Superior temporal gyrus (tissue), 1 donor: ENCODE measurements at regions not wholly inside any gene's neighbourhood (a gene's known extent, or its start where the extent isn't known, plus 50 kb on each side); places are given as distances from the start of the nearest gene placed in this dataset.
"Not testable (repeated sequence)": the region's sequence is repeated elsewhere in the genome, so short reads cannot be mapped to it uniquely, and the experiment has no call there.

Experiments
- DNase-seq: peaks from one replicate; pipeline ENCODE4 v3.0.0-alpha.2; 2016; ENCODE audit errors: extremely low spot score

DNA sequence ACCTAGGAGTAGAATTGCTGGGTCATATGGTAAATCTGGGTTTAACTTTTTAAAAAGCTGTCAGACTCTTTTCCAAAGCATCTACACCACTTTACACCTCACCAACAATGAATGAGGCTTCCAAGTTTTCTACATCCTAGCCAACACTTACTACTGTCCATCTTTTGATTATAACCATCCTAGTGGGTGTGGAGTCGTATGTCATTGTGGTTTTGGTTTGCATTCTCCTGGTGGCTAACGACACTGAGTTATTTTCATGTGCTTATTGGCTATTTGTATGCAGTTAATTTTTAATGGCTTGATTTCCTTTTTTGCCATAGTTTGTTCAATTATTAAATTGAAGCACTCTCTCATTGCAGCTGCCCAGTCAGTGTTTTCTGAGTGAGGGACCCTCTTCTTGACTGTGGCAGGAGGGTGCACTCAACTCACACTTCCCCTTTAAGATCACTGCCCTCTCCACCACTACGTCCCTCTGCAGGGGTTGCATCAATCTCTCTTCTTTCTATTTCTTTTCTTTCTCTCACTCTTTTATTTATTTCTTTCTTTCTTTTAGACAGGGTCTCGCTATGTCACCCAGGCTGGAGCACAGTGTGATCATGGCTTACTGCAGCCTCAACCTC lies 182.3 kb downstream of the C9orf152 start:
- DNase-seq: no peak

GRCh38 chr9:110027671-110028081 lies 180.3 kb downstream of the C9orf152 start:
- peak; percentile 55 for DNase-seq

DNA sequence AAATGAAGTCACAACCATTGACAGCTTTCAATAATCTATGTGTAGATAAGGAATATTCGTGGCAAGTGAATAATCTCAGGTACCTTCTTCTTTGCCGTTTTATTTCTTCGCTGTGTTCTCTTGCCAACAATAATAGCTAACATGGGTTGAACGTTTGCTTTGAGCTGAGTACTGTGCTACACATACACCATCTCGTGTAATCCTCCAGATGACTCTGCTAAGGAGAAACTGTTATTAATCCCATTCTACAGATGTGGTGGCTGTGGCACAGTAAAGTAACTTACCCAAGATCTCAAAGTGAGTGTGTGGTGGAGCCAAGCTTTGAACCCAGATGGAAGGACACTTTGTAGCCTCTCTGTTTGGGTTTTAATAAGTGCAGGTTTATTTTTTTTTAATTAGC lies 179.7 kb downstream of the C9orf152 start:
- no peak for DNase-seq

GRCh38 chr9:110028676-110029075 lies 179.3 kb downstream of the C9orf152 start:
- no peak for DNase-seq

GRCh38 chr9:110029429-110029955 lies 178.5 kb downstream of the C9orf152 start:
- peak; percentile 63 for DNase-seq

GRCh38 chr9:110029956-110030480 lies 177.9 kb downstream of the C9orf152 start:
- no peak for DNase-seq

GRCh38 chr9:110030632-110031031 lies 177.3 kb downstream of the C9orf152 start:
- no peak for DNase-seq

GRCh38 chr9:110031511-110032173 lies 176.3 kb downstream of the C9orf152 start:
- no peak for DNase-seq

DNA sequence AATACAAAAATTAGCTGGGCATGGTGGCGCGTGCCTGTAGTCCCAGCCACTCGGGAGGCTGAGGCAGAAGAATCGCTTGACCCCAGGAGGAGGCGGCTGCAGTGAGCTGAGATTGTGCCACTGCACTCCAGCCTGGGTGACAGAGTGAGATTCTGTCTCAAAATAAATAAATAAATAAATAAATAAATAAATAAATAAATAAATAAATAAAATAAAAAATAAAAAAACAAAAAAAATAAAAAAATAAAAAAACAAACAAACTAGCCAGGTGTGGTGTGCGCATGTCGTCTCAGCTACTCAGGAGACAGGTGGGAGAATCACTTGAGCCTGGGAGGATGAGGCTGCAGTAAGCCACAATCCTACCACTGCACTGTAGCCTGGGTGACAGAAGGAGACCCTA lies 175.4 kb downstream of the C9orf152 start:
- not testable (repeated sequence) for DNase-seq

DNA sequence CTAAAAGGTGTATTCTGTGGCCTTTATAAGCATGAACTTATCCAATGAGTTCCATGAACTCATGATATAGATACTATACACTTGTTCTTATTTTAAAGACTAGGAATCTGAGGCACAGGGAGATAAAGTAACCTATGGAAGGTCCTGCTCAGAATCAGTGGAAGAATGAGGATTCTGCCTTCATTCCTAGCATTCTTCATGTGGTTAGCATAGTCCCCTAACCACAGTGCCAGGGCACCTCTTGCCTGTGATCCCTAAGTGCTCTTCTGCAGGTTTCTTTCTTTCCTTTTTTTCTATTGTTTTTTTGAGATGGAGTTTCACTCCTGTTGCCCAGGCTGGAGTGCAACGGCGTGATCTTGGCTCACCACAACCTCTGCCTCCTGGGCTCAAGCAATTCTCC lies 174.1 kb downstream of the C9orf152 start:
- DNase-seq: no peak

DNA sequence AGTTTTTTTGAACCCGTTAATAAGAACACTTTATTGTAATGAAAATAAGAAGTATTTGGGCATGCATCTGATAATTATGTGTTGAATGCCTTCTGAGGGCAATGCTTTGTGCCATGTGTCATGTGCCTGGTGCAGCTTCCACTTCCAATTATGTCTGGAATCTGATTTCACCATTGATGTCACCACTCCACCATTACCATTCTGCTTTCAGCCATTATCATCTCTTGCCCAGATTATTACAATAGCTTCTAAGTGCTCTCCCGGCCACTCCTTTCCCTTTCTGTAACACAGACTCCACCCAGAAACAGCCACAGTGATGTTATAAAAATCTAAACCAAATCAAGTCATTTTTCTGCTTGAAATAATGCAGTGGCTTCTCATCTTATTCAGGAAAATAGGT lies 171.7 kb downstream of the C9orf152 start:
- DNase-seq: no peak

- DNase-seq: no peak
Observed at GRCh38 chr9:110040788-110041187, 167.2 kb downstream of the C9orf152 start.

DNA sequence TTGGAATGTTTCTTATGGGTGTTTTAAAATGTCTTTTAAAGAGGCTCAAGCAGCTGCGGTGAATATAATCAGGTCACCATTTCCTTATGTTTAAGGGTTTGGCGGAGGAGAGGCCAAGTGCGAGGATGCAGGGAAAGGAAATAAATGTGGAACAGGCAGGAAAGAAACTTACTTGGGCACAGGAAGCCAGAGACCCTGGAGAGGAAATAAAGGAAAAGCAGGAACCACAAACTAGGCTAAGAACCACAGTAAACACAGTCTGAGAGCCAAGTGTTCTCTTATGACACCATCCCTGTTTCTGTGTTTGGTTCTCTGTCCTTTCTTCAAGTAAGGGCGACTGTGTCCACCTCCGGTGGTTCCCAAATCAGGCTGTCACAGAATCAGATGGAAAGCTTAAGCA lies 166.5 kb downstream of the C9orf152 start:
- no peak for DNase-seq

GRCh38 chr9:110047232-110047954 lies 160.6 kb downstream of the C9orf152 start:
- no peak for DNase-seq

DNA sequence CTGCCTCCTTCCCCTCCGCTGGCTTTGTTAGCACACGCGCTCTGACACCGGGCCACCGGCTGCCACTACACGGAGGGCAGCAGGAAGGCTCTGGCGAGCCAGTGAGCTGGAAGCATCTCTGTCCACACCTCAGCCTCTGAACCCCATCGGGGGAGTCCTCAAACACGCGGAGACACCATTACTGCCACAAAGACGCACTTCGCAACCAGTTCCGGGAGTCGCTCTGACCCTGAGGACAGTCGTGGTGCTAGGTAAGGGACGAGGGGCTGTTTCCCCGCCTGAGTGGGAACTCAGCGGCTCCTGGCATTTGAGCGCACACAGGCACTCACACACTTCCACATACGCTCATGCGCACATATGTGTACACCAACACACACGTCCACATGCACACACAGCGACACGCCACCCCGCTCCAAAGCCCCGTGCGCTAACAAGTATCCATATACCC lies 160.0 kb downstream of the C9orf152 start:
- no peak for DNase-seq

DNA sequence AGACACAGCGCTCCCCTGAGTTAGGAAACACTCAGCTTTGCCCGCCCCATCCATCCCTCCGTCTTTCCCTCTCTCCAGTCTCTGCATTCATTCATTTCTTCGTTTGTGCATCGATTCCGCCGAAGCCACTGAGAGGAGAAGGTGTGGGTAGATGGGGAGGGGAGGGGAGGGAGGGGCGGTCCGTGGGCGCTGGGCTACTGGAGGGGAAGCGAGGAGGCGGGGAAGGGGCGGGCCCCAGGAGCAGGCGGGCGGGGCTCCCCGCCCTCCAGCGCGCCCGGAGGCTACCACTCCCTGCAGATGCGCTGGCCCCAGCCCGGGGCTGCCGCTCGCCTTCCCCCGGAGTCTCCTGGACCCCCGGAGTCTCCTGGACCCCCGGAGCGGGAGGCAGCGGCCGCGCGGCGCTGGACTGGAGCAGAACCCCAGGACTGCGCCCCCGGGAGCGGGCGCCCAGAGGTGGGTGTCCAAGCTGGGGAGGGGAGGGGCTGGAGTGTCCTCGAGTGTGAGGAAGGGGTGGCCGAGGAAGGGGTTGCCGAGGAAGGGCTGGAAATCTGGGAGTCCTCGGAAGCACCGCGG lies 159.5 kb downstream of the C9orf152 start:
- no peak for DNase-seq

- no peak for DNase-seq
Observed at GRCh38 chr9:110048976-110049698, 158.8 kb downstream of the C9orf152 start.

DNA sequence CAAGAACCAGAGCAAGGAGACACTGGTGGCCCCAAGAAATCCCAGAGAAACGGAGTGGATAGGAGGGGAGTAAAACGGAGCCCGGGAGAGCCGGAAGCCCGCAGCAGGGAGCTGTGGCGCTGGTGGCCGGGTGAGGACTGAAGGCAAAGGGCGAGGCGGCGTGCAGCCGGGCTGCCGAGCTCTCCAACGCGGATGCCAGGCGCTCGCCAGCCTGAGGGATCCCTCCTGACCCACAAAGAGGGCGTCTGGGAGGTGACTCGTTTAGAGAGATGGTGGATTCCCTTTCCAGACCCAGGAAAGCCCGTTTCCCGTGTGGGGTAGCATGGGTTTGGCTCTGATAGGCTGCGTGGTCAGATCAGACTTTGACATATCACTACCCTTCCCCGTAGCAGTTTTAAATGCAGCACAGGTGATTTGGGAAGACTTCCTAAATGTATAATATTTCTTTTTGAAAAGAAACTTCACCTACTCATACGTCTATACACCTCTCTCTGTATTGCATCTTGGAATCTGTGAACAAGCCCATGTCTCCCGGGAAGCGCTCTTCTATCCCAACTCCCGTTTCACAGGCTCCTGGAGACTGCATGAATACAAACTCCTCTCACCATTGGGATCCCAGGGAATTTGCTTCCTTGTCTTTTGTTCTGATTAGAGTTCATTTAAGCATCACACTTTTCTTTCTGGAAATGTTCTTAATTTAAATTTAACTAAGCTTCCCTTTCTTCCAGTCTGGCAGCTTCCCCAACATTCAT lies 158.1 kb downstream of the C9orf152 start:
- no peak for DNase-seq

GRCh38 chr9:110050925-110051355 lies 157.0 kb downstream of the C9orf152 start:
- DNase-seq: no peak

- DNase-seq: no peak
Observed at GRCh38 chr9:110056062-110056461, 151.9 kb downstream of the C9orf152 start.
